WTC11 (cell line): ENCODE measurements at regions not wholly inside any gene's neighbourhood (a gene's known extent, or its start where the extent isn't known, plus 50 kb on each side); places are given as distances from the start of the nearest gene placed in this dataset.

Experiments
- CREB1 ChIP-seq: sonication (generic); formaldehyde crosslinking; IDR thresholded peaks from 2 replicates; pipeline ENCODE4 v1.8.0; 2023; ENCODE audit warnings: mild to moderate bottlenecking, missing genetic modification reagents
- CTCF ChIP-seq: fragments of 200-600 bp; IDR thresholded peaks from 2 replicates; pipeline ENCODE4 v1.8.0; 2022; ENCODE audit warnings: antibody characterized with exemption
- USF1 ChIP-seq: sonication (generic); formaldehyde crosslinking; IDR thresholded peaks from 2 replicates; pipeline ENCODE4 v1.8.0; 2022; ENCODE audit warnings: mild to moderate bottlenecking, missing genetic modification reagents
- ZNF232 ChIP-seq: sonication (generic); formaldehyde crosslinking; IDR thresholded peaks from 2 replicates; pipeline ENCODE4 v1.8.0; 2022; ENCODE audit warnings: mild to moderate bottlenecking, missing genetic modification reagents
- ZNF512 ChIP-seq: sonication (generic); formaldehyde crosslinking; IDR thresholded peaks from 2 replicates; pipeline ENCODE4 v1.8.1; 2022; ENCODE audit warnings: missing genetic modification reagents, borderline replicate concordance

GRCh38 chr10:62709200-62709599, 95.3 kb upstream of the ADO start:
- TF ChIP-seq CTCF (no peak), USF1 (CRISPR knock-in tag) (no peak), ZNF512 (CRISPR knock-in tag) (no peak), ZNF232 (CRISPR knock-in tag) (no peak), CREB1 (CRISPR knock-in tag) (no peak)
